Fibroblast of the conjunctiva (primary cell): ENCODE measurements at regions not wholly inside any gene's neighbourhood (a gene's known extent, or its start where the extent isn't known, plus 50 kb on each side); places are given as distances from the start of the nearest gene placed in this dataset.

Experiments
- DNase-seq: peaks from one replicate; pipeline ENCODE4 v3.0.0-alpha.2; 2010; ENCODE audit warnings: low read depth

- no peak for DNase-seq
These were observed 651.6 kb downstream of the NPHP4 start for GRCh38 chr1:5340560-5341130.

- DNase-seq, result no peak
These were observed 653.8 kb downstream of the NPHP4 start for GRCh38 chr1:5338466-5338865.

- DNase-seq, result no peak
These were observed 658.9 kb downstream of the NPHP4 start for GRCh38 chr1:5333291-5333690.

- DNase-seq, result no peak
These were observed 661.1 kb downstream of the NPHP4 start for GRCh38 chr1:5331101-5331500.

GRCh38 chr1:5329068-5329739 lies 663.0 kb downstream of the NPHP4 start:
- DNase-seq, result no peak

- DNase-seq, result no peak
These were observed 667.3 kb downstream of the NPHP4 start for GRCh38 chr1:5324883-5325282.

GRCh38 chr1:5318143-5318816 lies 663.9 kb downstream of the AJAP1 start:
- DNase-seq, result no peak

- no peak for DNase-seq
These were observed 663.0 kb downstream of the AJAP1 start for GRCh38 chr1:5317391-5317790.

GRCh38 chr1:5312862-5313261 lies 658.5 kb downstream of the AJAP1 start:
- DNase-seq, result no peak

- no peak for DNase-seq
These were observed 657.9 kb downstream of the AJAP1 start for GRCh38 chr1:5312293-5312674.

GRCh38 chr1:5311634-5312292 lies 657.4 kb downstream of the AJAP1 start:
- DNase-seq, result no peak

- no peak for DNase-seq
These were observed 656.7 kb downstream of the AJAP1 start for GRCh38 chr1:5311147-5311546.

- DNase-seq, result no peak
These were observed 653.8 kb downstream of the AJAP1 start for GRCh38 chr1:5308249-5308648.

- DNase-seq, result no peak
These were observed 650.3 kb downstream of the AJAP1 start for GRCh38 chr1:5304702-5305101.

GRCh38 chr1:5298376-5298775 lies 644.0 kb downstream of the AJAP1 start:
- DNase-seq, result no peak

- no peak for DNase-seq
These were observed 643.5 kb downstream of the AJAP1 start for GRCh38 chr1:5297886-5298239.

GRCh38 chr1:5297180-5297885 lies 642.9 kb downstream of the AJAP1 start:
- DNase-seq, result no peak

GRCh38 chr1:5296557-5297179 lies 642.3 kb downstream of the AJAP1 start:
- no peak for DNase-seq

GRCh38 chr1:5296095-5296494 lies 641.7 kb downstream of the AJAP1 start:
- no peak for DNase-seq

- no peak for DNase-seq
These were observed 637.5 kb downstream of the AJAP1 start for GRCh38 chr1:5291889-5292288.

GRCh38 chr1:5287178-5288150 lies 633.1 kb downstream of the AJAP1 start:
- no peak for DNase-seq
